A673 (cell line): ENCODE measurements at regions not wholly inside any gene's neighbourhood (a gene's known extent, or its start where the extent isn't known, plus 50 kb on each side); places are given as distances from the start of the nearest gene placed in this dataset.

Experiments used
- EZH2 ChIP-seq: fragments of 200-600 bp; sonication (generic); IDR thresholded peaks from 2 replicates; pipeline ENCODE4 v1.6.1; 2017; ENCODE audit warnings: borderline replicate concordance, low read depth, mild to moderate bottlenecking, mixed read lengths, antibody characterized with exemption, low read length; ENCODE audit not compliant: poor library complexity, severe bottlenecking
- TF ChIP-seq, protein P1 (sequence below): fragments of 300-800, 200-600 bp; sonication (generic); conservative IDR thresholded peaks from 2 replicates; pipeline ENCODE4 v1.5.1; 2017; ENCODE audit warnings: low read depth, mild to moderate bottlenecking, antibody characterized with exemption, low read length, moderate library complexity, mixed read lengths

DNA sequence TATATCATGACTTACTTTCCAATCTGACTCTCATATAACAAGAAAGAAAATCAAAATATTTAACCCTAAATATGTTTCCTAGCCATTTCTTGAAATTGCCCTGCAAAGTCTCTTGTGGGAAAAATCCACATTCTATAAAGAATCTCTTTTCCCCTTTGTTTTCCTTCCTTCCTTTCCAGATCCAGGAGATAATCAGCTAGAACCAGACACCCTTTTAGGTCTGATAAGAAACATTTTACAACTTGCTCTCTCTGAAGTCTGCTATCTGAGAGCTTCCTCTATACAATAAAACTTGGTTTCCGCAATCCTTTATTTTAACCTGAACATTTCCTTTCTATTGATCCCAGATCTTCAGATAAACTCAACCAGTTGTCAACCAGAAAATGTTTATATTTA is 100.5 kb upstream of the RNU6-1 start:
- TF ChIP-seq, protein P1, sequence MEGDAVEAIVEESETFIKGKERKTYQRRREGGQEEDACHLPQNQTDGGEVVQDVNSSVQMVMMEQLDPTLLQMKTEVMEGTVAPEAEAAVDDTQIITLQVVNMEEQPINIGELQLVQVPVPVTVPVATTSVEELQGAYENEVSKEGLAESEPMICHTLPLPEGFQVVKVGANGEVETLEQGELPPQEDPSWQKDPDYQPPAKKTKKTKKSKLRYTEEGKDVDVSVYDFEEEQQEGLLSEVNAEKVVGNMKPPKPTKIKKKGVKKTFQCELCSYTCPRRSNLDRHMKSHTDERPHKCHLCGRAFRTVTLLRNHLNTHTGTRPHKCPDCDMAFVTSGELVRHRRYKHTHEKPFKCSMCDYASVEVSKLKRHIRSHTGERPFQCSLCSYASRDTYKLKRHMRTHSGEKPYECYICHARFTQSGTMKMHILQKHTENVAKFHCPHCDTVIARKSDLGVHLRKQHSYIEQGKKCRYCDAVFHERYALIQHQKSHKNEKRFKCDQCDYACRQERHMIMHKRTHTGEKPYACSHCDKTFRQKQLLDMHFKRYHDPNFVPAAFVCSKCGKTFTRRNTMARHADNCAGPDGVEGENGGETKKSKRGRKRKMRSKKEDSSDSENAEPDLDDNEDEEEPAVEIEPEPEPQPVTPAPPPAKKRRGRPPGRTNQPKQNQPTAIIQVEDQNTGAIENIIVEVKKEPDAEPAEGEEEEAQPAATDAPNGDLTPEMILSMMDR, result no peak
- no peak for TF ChIP-seq EZH2
